Endodermal cell (in vitro differentiated cells): ENCODE measurements at regions not wholly inside any gene's neighbourhood (a gene's known extent, or its start where the extent isn't known, plus 50 kb on each side); places are given as distances from the start of the nearest gene placed in this dataset.

Source experiments
- DNase-seq: peaks from one replicate; pipeline ENCODE4 v3.0.0-alpha.2; 2017
- H3K27ac ChIP-seq: 2 replicates; pipeline ENCODE4 v1.5.1; 2013; ENCODE audit warnings: mild to moderate bottlenecking, low read depth, low read length, moderate library complexity
- H3K27me3 ChIP-seq: 2 replicates; pipeline ENCODE4 v1.6.1; 2013; ENCODE audit warnings: mild to moderate bottlenecking, low read length, moderate library complexity; ENCODE audit not compliant: insufficient read depth, control insufficient read depth, poor library complexity, severe bottlenecking
- H3K36me3 ChIP-seq: 2 replicates; pipeline ENCODE4 v1.7.0; 2013; ENCODE audit warnings: mild to moderate bottlenecking, low read length, moderate library complexity; ENCODE audit not compliant: control insufficient read depth, insufficient read depth
- H3K4me1 ChIP-seq: one replicate; pipeline ENCODE4 v1.7.0; 2013; ENCODE audit warnings: low read length; ENCODE audit not compliant: control insufficient read depth, insufficient read depth
- H3K4me3 ChIP-seq: 2 replicates; pipeline ENCODE4 v1.5.1; 2013; ENCODE audit warnings: mild to moderate bottlenecking, low read length, moderate library complexity
- H3K9ac ChIP-seq: 2 replicates; pipeline ENCODE4 v1.6.1; 2013; ENCODE audit warnings: mild to moderate bottlenecking, low read length, moderate library complexity; ENCODE audit not compliant: poor library complexity, severe bottlenecking; ENCODE audit errors: extremely low read depth
- H3K9me3 ChIP-seq: 2 replicates; pipeline ENCODE4 v1.6.1; 2013; ENCODE audit warnings: mild to moderate bottlenecking, low read length, moderate library complexity; ENCODE audit not compliant: control insufficient read depth
- H3K27ac Mint-ChIP-seq: 2 replicates; pipeline ENCODE4 v1.8.0; 2020; ENCODE audit warnings: mixed read lengths
- H3K27me3 Mint-ChIP-seq: 2 replicates; pipeline ENCODE4 v1.8.0; 2021; ENCODE audit warnings: mild to moderate bottlenecking, mixed read lengths; ENCODE audit not compliant: insufficient read depth
- H3K36me3 Mint-ChIP-seq: 2 replicates; pipeline ENCODE4 v1.8.0; 2020; ENCODE audit warnings: low read depth, mixed read lengths
- H3K4me1 Mint-ChIP-seq: 2 replicates; pipeline ENCODE4 v1.8.0; 2020; ENCODE audit warnings: mixed read lengths
- H3K4me3 Mint-ChIP-seq: 2 replicates; pipeline ENCODE4 v1.8.0; 2020; ENCODE audit warnings: mild to moderate bottlenecking, moderate library complexity, mixed read lengths
- H3K9me3 Mint-ChIP-seq: 2 replicates; pipeline ENCODE4 v1.8.0; 2020; ENCODE audit warnings: mild to moderate bottlenecking, mixed read lengths
- WGBS, 2 experiments: methylation state at CpG; one replicate each; pipeline versions ENCODE4 v1.1.5 to v1.1.7; 2013; ENCODE audit warnings: missing lambda C conversion rate in 2 of 2, mixed read lengths in 1 of 2; ENCODE audit not compliant: insufficient coverage in 1 of 2, insufficient read length in 1 of 2; 5-methylcytosine and 5-hydroxymethylcytosine counted together
- TF ChIP-seq, protein P1 (sequence below): fragments of 200-600 bp; sonication (generic); conservative IDR thresholded peaks from 2 replicates; pipeline ENCODE4 v1.5.0; 2021; ENCODE audit warnings: antibody characterized with exemption, mild to moderate bottlenecking

GRCh38 chr13:83819611-83820010, 62.7 kb downstream of the SLITRK1 start:
- no peak overlapping the region for H3K27ac ChIP-seq
- H3K27me3 ChIP-seq: no peaks in the 10 kb centered on the region
- no peak overlapping the region for H3K27ac Mint-ChIP-seq
- H3K4me1 ChIP-seq: no peaks in the 10 kb centered on the region
- no peaks in the 10 kb centered on the region for H3K4me1 Mint-ChIP-seq
- peaks cover 9% of the 10 kb centered on the region for H3K9me3 ChIP-seq
- no peak overlapping the region for H3K9ac ChIP-seq
- no peaks in the 10 kb centered on the region for H3K27me3 Mint-ChIP-seq
- DNase-seq: no peak
- H3K36me3 Mint-ChIP-seq: peaks cover 2% of the 10 kb centered on the region
- TF ChIP-seq, protein P1, sequence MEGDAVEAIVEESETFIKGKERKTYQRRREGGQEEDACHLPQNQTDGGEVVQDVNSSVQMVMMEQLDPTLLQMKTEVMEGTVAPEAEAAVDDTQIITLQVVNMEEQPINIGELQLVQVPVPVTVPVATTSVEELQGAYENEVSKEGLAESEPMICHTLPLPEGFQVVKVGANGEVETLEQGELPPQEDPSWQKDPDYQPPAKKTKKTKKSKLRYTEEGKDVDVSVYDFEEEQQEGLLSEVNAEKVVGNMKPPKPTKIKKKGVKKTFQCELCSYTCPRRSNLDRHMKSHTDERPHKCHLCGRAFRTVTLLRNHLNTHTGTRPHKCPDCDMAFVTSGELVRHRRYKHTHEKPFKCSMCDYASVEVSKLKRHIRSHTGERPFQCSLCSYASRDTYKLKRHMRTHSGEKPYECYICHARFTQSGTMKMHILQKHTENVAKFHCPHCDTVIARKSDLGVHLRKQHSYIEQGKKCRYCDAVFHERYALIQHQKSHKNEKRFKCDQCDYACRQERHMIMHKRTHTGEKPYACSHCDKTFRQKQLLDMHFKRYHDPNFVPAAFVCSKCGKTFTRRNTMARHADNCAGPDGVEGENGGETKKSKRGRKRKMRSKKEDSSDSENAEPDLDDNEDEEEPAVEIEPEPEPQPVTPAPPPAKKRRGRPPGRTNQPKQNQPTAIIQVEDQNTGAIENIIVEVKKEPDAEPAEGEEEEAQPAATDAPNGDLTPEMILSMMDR: no peak
- peaks cover 2% of the 10 kb centered on the region for H3K9me3 Mint-ChIP-seq
- 98 to 100% methylated on average over 1 to 2 of the region's 2 CpGs for WGBS, 2 experiments
- H3K4me3 Mint-ChIP-seq: no peak overlapping the region
- H3K4me3 ChIP-seq: no peak overlapping the region
- no peaks in the 10 kb centered on the region for H3K36me3 ChIP-seq

DNA sequence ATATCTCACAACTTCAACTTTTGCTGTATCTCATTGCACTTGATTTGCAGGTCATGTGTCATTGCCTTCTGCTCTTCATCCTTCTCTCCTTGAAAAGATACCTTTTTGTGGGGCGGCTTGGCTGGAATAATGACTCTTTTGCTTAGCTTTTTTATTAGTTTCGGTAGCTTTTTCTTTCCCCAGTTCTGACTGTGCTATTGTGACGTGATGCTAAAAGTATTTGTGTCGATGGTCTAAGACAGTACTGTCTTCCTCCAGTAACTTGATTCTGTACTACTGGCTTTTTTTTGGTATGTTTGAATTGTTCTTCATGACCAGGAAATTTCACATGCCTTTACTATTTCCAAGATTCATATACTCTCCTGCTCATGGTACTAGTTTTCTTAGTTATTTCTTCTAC, 63.1 kb downstream of the SLITRK1 start:
- Mint-ChIP-seq H3K27me3 (no peaks in the 10 kb centered on the region), H3K4me3 (no peak overlapping the region), H3K36me3 (peaks cover 2% of the 10 kb centered on the region), H3K4me1 (no peaks in the 10 kb centered on the region), H3K9me3 (peaks cover 2% of the 10 kb centered on the region), H3K27ac (no peak overlapping the region)
- no peak overlapping the region for H3K27ac ChIP-seq
- 92 to 100% methylated on average over 2 to 4 of the region's 4 CpGs for WGBS, 2 experiments
- H3K27me3 ChIP-seq: no peaks in the 10 kb centered on the region
- H3K36me3 ChIP-seq: no peaks in the 10 kb centered on the region
- H3K4me3 ChIP-seq: no peak overlapping the region
- H3K9ac ChIP-seq: no peak overlapping the region
- TF ChIP-seq, protein P1: no peak
- DNase-seq: no peak
- peaks cover 6% of the 10 kb centered on the region for H3K9me3 ChIP-seq
- no peaks in the 10 kb centered on the region for H3K4me1 ChIP-seq

DNA sequence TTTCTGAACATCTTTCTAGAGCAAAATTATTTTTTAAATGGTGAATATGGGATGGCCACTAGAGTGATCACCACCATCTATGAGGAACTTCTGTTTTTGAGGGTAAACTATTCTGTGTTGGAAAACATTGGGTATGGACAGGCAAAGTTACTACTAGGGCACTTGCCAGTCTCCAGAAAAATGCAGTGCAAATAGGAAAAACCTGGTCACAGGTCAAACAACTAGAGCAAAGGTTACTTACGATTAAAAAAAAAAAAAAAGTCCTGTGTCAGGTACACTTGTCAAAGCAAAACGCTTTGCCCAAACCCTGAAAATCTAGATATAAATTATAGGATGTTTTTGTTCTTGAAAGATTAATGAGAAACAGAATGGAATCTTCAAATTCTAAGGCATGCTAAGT, 66.2 kb downstream of the SLITRK1 start:
- no peak overlapping the region for H3K4me3 Mint-ChIP-seq
- peaks cover 2% of the 10 kb centered on the region for H3K36me3 Mint-ChIP-seq
- no peak for DNase-seq
- Histone ChIP-seq H3K9me3 (no peaks in the 10 kb centered on the region), H3K9ac (no peak overlapping the region), H3K4me3 (no peak overlapping the region), H3K27me3 (no peaks in the 10 kb centered on the region), H3K4me1 (no peaks in the 10 kb centered on the region), H3K36me3 (no peaks in the 10 kb centered on the region), H3K27ac (no peak overlapping the region)
- WGBS, 2 experiments: 75 to 93% methylated on average over 1 to 2 of the region's 2 CpGs
- peaks cover 2% of the 10 kb centered on the region for H3K9me3 Mint-ChIP-seq
- no peaks in the 10 kb centered on the region for H3K27me3 Mint-ChIP-seq
- no peak overlapping the region for H3K27ac Mint-ChIP-seq
- TF ChIP-seq, protein P1: no peak
- peaks cover 2% of the 10 kb centered on the region for H3K4me1 Mint-ChIP-seq
